ENCODE measurements at regions not wholly inside any gene's neighbourhood (a gene's known extent, or its start where the extent isn't known, plus 50 kb on each side); places are given as distances from the start of the nearest gene placed in this dataset.

GRCh38 chr10:58898854-58899573, 277.4 kb upstream of the PHYHIPL start:
- no peak for TF ChIP-seq CTCF (IDR thresholded peaks at IDR 0.05)
- no peak for ATAC-seq

GRCh38 chr10:58901092-58901646, 275.3 kb upstream of the PHYHIPL start:
- no peak for DNase-seq
- no peaks in the 10 kb centered on the region for H3K9me3 ChIP-seq
- ATAC-seq = no peak
- peaks cover 6% of the 10 kb centered on the region for H3K4me1 ChIP-seq (ENCODE audit: low read depth)
- H3K36me3 ChIP-seq (ENCODE audit: low read depth) = no peaks in the 10 kb centered on the region
- intact Hi-C loops (cut with DNase I, micrococcal nuclease) = no loop called here
- TF ChIP-seq CTCF (IDR thresholded peaks at IDR 0.05) = no peak
- no peak overlapping the region for H3K4me3 ChIP-seq

More at GRCh38 chr10:58898854-58899573, 277.4 kb upstream of the PHYHIPL start:
- H3K4me1 ChIP-seq (ENCODE audit: low read depth) = peaks cover 6% of the 10 kb centered on the region
- H3K9me3 ChIP-seq = no peaks in the 10 kb centered on the region
- no peaks in the 10 kb centered on the region for H3K36me3 ChIP-seq (ENCODE audit: low read depth)
- DNase-seq = no peak
- intact Hi-C loops (cut with DNase I, micrococcal nuclease) = no loop called here
- no peak overlapping the region for H3K4me3 ChIP-seq

GRCh38 chr10:58903071-58903470, 273.4 kb upstream of the PHYHIPL start:
- no peak for TF ChIP-seq CTCF (IDR thresholded peaks at IDR 0.05)
- intact Hi-C loops (cut with DNase I, micrococcal nuclease) = no loop called here
- no peak for ATAC-seq
- H3K9me3 ChIP-seq = no peaks in the 10 kb centered on the region
- H3K36me3 ChIP-seq (ENCODE audit: low read depth) = no peaks in the 10 kb centered on the region
- no peaks in the 10 kb centered on the region for H3K4me1 ChIP-seq (ENCODE audit: low read depth)
- no peak overlapping the region for H3K4me3 ChIP-seq
- no peak for DNase-seq

DNA sequence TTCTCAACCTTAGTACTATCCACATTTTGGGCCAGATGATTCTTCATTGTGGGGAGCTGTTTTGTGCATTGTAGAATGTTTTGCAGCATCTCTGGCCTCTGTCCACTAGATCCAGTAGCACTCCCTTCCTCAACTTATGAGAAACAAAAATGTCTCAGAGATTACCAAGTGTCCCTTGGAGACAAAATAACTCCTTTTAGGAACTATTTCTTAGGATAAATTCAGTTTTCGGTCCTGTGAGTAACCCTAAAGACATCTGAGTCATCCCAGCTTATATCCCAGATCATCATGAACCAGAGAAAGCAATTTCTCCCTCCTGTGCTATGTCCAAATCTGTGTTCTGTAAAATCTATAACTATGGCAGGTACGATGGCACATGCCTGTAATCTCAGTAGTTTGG, 266.6 kb upstream of the PHYHIPL start:
- TF ChIP-seq CTCF (IDR thresholded peaks at IDR 0.05) = no peak
- no peak for DNase-seq
- intact Hi-C loops (cut with DNase I, micrococcal nuclease) = no loop called here
- Histone ChIP-seq H3K36me3 (ENCODE audit: low read depth) (no peaks in the 10 kb centered on the region), H3K4me3 (no peak overlapping the region), H3K4me1 (ENCODE audit: low read depth) (no peaks in the 10 kb centered on the region), H3K9me3 (no peaks in the 10 kb centered on the region)
- ATAC-seq = no peak

DNA sequence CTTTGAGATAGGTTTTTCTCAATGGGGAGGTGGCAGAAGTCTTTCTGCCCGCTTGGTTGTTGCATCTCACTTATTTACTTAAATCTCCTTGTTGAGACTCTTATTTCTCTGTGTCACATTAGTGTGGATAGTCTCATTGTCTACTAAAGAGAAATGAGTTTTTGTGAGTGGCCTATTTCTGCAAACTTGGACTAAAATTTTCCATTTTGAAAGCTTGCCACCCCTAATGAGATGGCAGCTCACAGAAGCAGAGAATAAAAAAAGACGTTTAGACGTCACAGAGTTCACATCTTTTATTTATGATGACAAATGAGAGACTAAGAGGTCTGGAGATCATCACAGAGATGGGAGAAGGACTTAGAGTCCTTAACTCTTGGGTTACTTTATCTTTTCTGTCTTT, 262.7 kb upstream of the PHYHIPL start:
- TF ChIP-seq CTCF (IDR thresholded peaks at IDR 0.05) = no peak
- H3K36me3 ChIP-seq (ENCODE audit: low read depth) = no peaks in the 10 kb centered on the region
- intact Hi-C loops (cut with DNase I, micrococcal nuclease) = no loop called here
- DNase-seq (no peak), ATAC-seq (no peak)
- H3K4me3 ChIP-seq = no peak overlapping the region
- H3K9me3 ChIP-seq = no peaks in the 10 kb centered on the region
- no peaks in the 10 kb centered on the region for H3K4me1 ChIP-seq (ENCODE audit: low read depth)
